GM21786 (cell line): ENCODE measurements at regions not wholly inside any gene's neighbourhood (a gene's known extent, or its start where the extent isn't known, plus 50 kb on each side); places are given as distances from the start of the nearest gene placed in this dataset.
A peak's percentile ranks its signal among the peaks of the same experiment; 100 is the strongest.
"Not testable (repeated sequence)": the region's sequence is repeated elsewhere in the genome, so short reads cannot be mapped to it uniquely, and the experiment has no call there.

Source experiments
- ATAC-seq: cut with Tn5 transposase; IDR thresholded peaks from one replicate; pipeline ENCODE4 v1.9.1; 2021; ENCODE audit not compliant: unreplicated experiment

GRCh38 chr5:89695371-89695770 is 714.2 kb downstream of the CETN3 start:
- no peak for ATAC-seq

- ATAC-seq, result no peak
Observed at GRCh38 chr5:89694026-89694550, 715.5 kb downstream of the CETN3 start.

- no peak for ATAC-seq
Observed at GRCh38 chr5:89690331-89690730, 719.2 kb downstream of the CETN3 start.

- no peak for ATAC-seq
Observed at GRCh38 chr5:89686081-89686765, 723.3 kb downstream of the CETN3 start.

- ATAC-seq, result no peak
Observed at GRCh38 chr5:89676634-89677033, 732.9 kb downstream of the CETN3 start.

GRCh38 chr5:89673019-89673418 is 736.5 kb downstream of the CETN3 start:
- no peak for ATAC-seq

GRCh38 chr5:89668821-89669220 is 740.7 kb downstream of the CETN3 start:
- no peak for ATAC-seq

GRCh38 chr5:89662499-89662898 is 747.1 kb downstream of the CETN3 start:
- no peak for ATAC-seq

- no peak for ATAC-seq
Observed at GRCh38 chr5:89638871-89639270, 755.9 kb upstream of the MEF2C start.

GRCh38 chr5:89634176-89634575 is 751.2 kb upstream of the MEF2C start:
- not testable (repeated sequence) for ATAC-seq

GRCh38 chr5:89630064-89630463 is 747.1 kb upstream of the MEF2C start:
- not testable (repeated sequence) for ATAC-seq

- ATAC-seq, result no peak
Observed at GRCh38 chr5:89628876-89629635, 746.1 kb upstream of the MEF2C start.

- no peak for ATAC-seq
Observed at GRCh38 chr5:89615839-89616518, 733.0 kb upstream of the MEF2C start.

GRCh38 chr5:89613222-89613956 is 730.4 kb upstream of the MEF2C start:
- peak; percentile 99 for ATAC-seq

- ATAC-seq, result no peak
Observed at GRCh38 chr5:89606939-89607534, 724.1 kb upstream of the MEF2C start.

- ATAC-seq, result no peak
Observed at GRCh38 chr5:89604342-89604741, 721.4 kb upstream of the MEF2C start.

GRCh38 chr5:89601880-89602279 is 718.9 kb upstream of the MEF2C start:
- ATAC-seq, result no peak

GRCh38 chr5:89597878-89598277 is 714.9 kb upstream of the MEF2C start:
- no peak for ATAC-seq

- ATAC-seq, result no peak
Observed at GRCh38 chr5:89596821-89597220, 713.8 kb upstream of the MEF2C start.

GRCh38 chr5:89595056-89595455 is 712.1 kb upstream of the MEF2C start:
- no peak for ATAC-seq
